ENCODE measurements at regions not wholly inside any gene's neighbourhood (a gene's known extent, or its start where the extent isn't known, plus 50 kb on each side); places are given as distances from the start of the nearest gene placed in this dataset.

DNA sequence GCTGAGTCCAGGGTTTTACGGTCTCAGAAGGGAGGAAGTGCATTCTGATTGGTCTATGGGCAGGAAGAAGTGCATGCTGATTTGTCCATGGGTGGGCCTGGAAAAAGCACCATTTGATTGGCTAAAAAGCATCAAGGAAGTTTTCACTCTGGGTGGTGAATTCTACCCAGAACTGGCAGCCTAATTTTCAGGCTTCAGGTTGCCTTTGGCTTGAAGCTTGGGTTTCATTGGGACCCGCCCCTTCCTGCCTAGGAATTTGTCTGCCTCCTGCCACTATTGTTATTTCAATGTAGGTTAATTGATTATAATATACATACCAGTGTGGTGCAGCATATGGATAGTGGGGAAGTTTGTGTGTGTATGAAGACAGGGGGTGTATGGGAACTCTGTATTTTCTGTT is 1355.9 kb downstream of the SI start:
- ChIA-PET POLR2A (no interaction called here), CTCF (no interaction called here)
- no peaks in the 10 kb centered on the region for H3K36me3 ChIP-seq (ENCODE audit: control insufficient read depth in 2 of 2, insufficient read depth in 1 of 2, low read length in 2 of 2)
- TF ChIP-seq ZNF510 (tag by site-specific recombination; IDR thresholded peaks at IDR 0.05; ENCODE audit: insufficient replicate concordance) (no peak), ZBTB48 (tag by site-specific recombination; IDR thresholded peaks at IDR 0.05) (no peak), ZNF266 (tag by site-specific recombination; IDR thresholded peaks at IDR 0.05; ENCODE audit: low read depth) (no peak)
- TF ChIP-seq, protein P1, sequence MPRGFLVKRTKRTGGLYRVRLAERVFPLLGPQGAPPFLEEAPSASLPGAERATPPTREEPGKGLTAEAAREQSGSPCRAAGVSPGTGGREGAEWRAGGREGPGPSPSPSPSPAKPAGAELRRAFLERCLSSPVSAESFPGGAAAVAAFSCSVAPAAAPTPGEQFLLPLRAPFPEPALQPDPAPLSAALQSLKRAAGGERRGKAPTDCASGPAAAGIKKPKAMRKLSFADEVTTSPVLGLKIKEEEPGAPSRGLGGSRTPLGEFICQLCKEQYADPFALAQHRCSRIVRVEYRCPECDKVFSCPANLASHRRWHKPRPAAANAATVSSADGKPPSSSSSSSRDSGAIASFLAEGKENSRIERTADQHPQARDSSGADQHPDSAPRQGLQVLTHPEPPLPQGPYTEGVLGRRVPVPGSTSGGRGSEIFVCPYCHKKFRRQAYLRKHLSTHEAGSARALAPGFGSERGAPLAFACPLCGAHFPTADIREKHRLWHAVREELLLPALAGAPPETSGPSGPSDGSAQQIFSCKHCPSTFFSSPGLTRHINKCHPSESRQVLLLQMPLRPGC (tag by site-specific recombination; IDR thresholded peaks at IDR 0.05) = no peak
- TF ChIP-seq, protein P2, sequence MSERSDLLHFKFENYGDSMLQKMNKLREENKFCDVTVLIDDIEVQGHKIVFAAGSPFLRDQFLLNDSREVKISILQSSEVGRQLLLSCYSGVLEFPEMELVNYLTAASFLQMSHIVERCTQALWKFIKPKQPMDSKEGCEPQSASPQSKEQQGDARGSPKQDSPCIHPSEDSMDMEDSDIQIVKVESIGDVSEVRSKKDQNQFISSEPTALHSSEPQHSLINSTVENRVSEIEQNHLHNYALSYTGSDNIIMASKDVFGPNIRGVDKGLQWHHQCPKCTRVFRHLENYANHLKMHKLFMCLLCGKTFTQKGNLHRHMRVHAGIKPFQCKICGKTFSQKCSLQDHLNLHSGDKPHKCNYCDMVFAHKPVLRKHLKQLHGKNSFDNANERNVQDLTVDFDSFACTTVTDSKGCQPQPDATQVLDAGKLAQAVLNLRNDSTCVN (tag by site-specific recombination; optimal IDR thresholded peaks at IDR 0.05) = no peak
- no peak overlapping the region for H3K4me3 ChIP-seq (ENCODE audit: low read depth, low read length)
- H3K4me1 ChIP-seq (ENCODE audit: control insufficient read depth, insufficient read depth, low read length) = no peaks in the 10 kb centered on the region
- H3K27ac ChIP-seq (ENCODE audit: extremely low read depth, low read depth, low read length) = no peak overlapping the region
- H3K9me3 ChIP-seq (ENCODE audit: control insufficient read depth, insufficient read depth, low read depth, low read length) = no peaks in the 10 kb centered on the region

- Histone ChIP-seq H3K27ac (ENCODE audit: extremely low read depth, low read depth, low read length) (no peak overlapping the region), H3K9me3 (ENCODE audit: control insufficient read depth, insufficient read depth, low read depth, low read length) (no peaks in the 10 kb centered on the region), H3K36me3 (ENCODE audit: control insufficient read depth in 2 of 2, insufficient read depth in 1 of 2, low read length in 2 of 2) (no peaks in the 10 kb centered on the region), H3K4me3 (ENCODE audit: low read depth, low read length) (no peak overlapping the region), H3K4me1 (ENCODE audit: control insufficient read depth, insufficient read depth, low read length) (no peaks in the 10 kb centered on the region)
- no peak for TF ChIP-seq ELK4 (IDR thresholded peaks at IDR 0.05; ENCODE audit: borderline replicate concordance, low read depth, low read length)
- no peak for TF ChIP-seq SCRT1 (tag by site-specific recombination; IDR thresholded peaks at IDR 0.05; ENCODE audit: borderline replicate concordance)
- no peak for TF ChIP-seq ZNF132 (tag by site-specific recombination; IDR thresholded peaks at IDR 0.05; ENCODE audit: borderline replicate concordance)
- TF ChIP-seq, protein P3, sequence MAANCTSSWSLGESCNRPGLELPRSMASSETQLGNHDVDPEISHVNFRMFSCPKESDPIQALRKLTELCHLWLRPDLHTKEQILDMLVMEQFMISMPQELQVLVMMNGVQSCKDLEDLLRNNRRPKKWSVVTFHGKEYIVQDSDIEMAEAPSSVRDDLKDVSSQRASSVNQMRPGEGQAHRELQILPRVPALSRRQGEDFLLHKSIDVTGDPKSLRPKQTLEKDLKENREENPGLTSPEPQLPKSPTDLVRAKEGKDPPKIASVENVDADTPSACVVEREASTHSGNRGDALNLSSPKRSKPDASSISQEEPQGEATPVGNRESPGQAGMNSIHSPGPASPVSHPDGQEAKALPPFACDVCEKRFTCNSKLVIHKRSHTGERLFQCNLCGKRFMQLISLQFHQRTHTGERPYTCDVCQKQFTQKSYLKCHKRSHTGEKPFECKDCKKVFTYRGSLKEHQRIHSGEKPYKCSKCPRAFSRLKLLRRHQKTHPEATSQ (tag by site-specific recombination; IDR thresholded peaks at IDR 0.05) = no peak
- ChIA-PET CTCF (no interaction called here), POLR2A (no interaction called here)
These were observed 1356.7 kb downstream of the SI start for GRCh38 chr3:163721596-163721995.

GRCh38 chr3:163717377-163717776 is 1360.9 kb downstream of the SI start:
- ChIA-PET CTCF (no interaction called here), POLR2A (no interaction called here)
- Histone ChIP-seq H3K4me1 (ENCODE audit: control insufficient read depth, insufficient read depth, low read length) (no peaks in the 10 kb centered on the region), H3K9me3 (ENCODE audit: control insufficient read depth, insufficient read depth, low read depth, low read length) (no peaks in the 10 kb centered on the region), H3K27ac (ENCODE audit: extremely low read depth, low read depth, low read length) (no peak overlapping the region), H3K4me3 (ENCODE audit: low read depth, low read length) (no peak overlapping the region), H3K36me3 (ENCODE audit: control insufficient read depth in 2 of 2, insufficient read depth in 1 of 2, low read length in 2 of 2) (no peaks in the 10 kb centered on the region)
- TF ChIP-seq ZNF664 (tag by site-specific recombination; IDR thresholded peaks at IDR 0.05) (no peak), ZNF121 (tag by site-specific recombination; IDR thresholded peaks at IDR 0.05) (no peak), HOXD13 (CRISPR knock-in tag; IDR thresholded peaks at IDR 0.05; ENCODE audit: borderline replicate concordance) (no peak), ZNF324 (tag by site-specific recombination; IDR thresholded peaks at IDR 0.05) (no peak), KLF1 (tag by site-specific recombination; IDR thresholded peaks at IDR 0.05) (no peak), ZNF837 (tag by site-specific recombination; IDR thresholded peaks at IDR 0.05) (no peak), YY1 (tag by site-specific recombination; IDR thresholded peaks at IDR 0.05) (no peak), ZNF645 (tag by site-specific recombination; IDR thresholded peaks at IDR 0.05) (no peak), ZNF24 (tag by site-specific recombination; IDR thresholded peaks at IDR 0.05) (no peak), ZNF18 (tag by site-specific recombination; IDR thresholded peaks at IDR 0.05) (no peak), GFI1B (tag by site-specific recombination; IDR thresholded peaks at IDR 0.05) (no peak), ZNF341 (tag by site-specific recombination; IDR thresholded peaks at IDR 0.05; ENCODE audit: low read depth) (no peak)
- TF ChIP-seq, protein P4, sequence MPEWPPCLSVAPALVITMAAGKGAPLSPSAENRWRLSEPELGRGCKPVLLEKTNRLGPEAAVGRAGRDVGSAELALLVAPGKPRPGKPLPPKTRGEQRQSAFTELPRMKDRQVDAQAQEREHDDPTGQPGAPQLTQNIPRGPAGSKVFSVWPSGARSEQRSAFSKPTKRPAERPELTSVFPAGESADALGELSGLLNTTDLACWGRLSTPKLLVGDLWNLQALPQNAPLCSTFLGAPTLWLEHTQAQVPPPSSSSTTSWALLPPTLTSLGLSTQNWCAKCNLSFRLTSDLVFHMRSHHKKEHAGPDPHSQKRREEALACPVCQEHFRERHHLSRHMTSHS (tag by site-specific recombination; IDR thresholded peaks at IDR 0.05) = no peak

Measured in HEK293 (cell line).